ENCODE measurements at regions not wholly inside any gene's neighbourhood (a gene's known extent, or its start where the extent isn't known, plus 50 kb on each side); places are given as distances from the start of the nearest gene placed in this dataset.

DNA sequence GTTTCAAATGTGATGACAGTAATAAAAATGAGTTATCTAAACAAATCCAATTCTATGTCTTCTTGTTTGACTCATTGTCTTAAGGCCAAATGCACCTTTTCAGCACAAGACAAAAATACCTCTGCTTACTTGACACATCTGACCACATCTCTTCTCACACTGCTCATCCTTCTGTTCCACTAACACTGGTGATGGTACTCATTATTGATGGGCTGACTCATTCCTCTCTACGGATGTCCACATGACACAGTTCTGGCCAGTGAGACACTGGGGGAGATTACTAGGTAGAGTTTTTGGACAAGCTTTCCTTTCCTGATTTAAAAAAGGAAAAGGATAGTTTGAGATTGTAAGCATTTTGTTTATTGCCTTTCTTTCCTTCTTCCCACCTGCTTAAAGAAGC lies 410.6 kb upstream of the THRB start:
- in situ Hi-C loops (cut with HindIII; ENCODE audit: low sequenced_read_pairs), result loop anchor here (5.0 kb wide), 1 partner anchor 103 kb away; no protein-coding TSS in a partner anchor

DNA sequence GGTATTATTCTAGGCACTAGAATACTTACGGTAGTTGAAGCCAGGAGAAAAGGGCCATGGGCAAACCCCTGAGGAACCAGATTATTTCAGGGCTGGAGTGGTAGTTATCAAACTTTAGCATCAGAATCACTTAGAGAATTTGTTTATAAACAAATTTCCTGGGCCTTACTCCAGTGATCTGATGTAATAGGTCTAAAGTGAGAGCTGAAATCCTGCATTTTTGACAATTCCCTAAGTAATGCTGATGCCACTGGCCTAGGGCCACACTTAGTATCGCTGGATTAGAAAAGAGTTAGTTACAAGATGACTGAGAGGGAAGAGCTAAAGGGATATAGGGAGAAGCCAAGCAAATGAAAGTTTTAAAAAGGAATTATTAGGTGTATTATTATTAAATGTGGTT lies 412.5 kb upstream of the THRB start:
- in situ Hi-C loops (cut with HindIII; ENCODE audit: low sequenced_read_pairs), result loop anchor here (5.0 kb wide), 1 partner anchor 105 kb away; no protein-coding TSS in a partner anchor

DNA sequence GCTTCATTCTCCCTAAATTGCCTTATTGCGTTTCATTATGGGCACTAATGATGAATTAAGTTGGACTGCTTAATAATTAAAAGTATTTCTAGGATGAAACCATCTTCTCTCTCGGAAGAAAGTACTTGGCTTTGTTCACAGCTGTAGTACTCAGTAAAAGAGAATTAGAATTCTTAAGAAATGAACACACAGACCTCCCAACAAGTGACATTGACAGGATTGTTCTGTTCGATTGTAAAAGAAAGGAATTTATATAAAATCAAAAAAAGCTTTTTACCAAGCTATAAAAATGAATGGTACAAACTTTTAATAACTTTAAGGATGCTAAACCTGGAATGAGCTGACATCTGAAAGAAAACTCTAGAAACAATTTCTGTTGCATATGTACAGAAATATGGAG lies 416.4 kb upstream of the THRB start:
- in situ Hi-C loops (cut with HindIII; ENCODE audit: low sequenced_read_pairs), result no loop called here

- in situ Hi-C loops (cut with HindIII; ENCODE audit: low sequenced_read_pairs), result no loop called here
These were observed 421.0 kb upstream of the THRB start for GRCh38 chr3:24915639-24916038.

DNA sequence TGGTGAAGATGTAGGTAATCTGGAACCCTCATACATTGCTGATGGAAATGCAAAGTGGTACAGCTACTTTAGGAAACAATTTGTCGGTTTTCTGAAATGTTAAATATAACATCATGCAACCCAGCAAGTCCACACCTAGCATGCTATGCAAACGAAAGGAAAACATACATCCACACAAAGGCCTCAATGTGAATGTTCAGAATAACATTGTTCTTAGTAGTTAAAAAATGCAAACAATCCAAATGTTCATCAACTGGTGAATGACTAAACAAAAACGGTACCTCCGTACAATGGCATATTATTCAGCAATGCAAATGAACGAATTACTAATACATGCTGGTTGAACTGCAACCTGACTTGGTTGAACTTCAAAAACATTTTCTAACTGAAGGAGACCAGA lies 423.3 kb upstream of the THRB start:
- in situ Hi-C loops (cut with HindIII; ENCODE audit: low sequenced_read_pairs), result no loop called here

DNA sequence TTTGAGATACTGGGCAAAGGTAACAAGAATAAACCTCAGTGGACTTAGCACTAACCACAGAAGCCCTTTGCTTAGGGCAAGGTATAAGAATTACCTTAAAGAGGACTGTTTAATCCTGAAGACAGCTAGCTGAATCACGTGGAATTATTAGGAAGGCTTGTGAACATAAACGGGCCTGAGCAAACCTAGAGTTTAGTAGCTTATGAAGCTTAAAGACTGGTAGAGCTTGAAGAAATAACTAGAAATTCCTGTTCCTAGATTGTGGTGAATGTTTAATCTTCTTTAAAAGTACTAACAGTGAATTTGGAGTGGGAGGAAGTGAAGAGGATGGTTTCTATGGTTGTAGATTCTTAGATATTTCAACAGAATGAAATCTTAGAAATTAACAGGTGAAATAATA lies 428.9 kb upstream of the THRB start:
- in situ Hi-C loops (cut with HindIII; ENCODE audit: low sequenced_read_pairs), result loop anchor here (5.0 kb wide), 1 partner anchor 49 kb away; no protein-coding TSS in a partner anchor

DNA sequence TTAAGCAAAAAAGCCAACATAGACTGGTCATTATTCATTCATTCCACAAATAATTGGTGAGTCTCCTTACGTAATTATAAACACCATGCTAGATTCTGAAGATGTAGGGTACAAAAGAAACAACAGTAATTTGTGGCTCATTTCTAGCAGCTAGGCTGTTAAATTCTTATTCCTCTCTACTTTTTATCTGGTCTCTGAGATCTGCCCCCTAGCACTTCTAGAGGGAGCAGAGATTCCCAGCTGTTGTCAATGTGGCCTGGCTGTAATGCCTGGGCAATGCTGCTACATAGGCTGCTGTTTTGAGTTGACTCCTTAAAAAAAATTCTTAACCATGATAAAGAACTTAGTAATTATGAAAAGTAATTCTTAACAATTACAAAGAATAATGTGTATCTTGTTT lies 434.9 kb upstream of the THRB start:
- in situ Hi-C loops (cut with HindIII; ENCODE audit: low sequenced_read_pairs), result no loop called here

DNA sequence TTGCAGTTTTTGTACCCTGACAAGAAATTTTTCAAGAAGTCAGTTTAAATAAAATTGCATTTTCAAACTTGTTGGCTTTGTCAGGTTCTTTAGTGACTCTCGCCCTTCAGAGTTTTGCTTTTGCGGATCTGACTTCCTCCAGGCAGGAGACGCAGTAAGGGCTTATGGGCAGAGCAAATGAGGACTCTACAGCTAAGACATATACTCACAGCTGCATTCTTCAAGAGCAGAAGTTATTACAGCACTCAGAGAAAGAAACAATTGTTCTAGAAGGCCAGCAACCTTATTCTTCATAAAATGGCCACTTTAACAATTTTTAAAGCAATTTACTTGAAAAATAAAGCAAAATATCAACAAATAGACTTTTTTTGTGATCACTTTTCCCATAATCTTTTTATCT lies 438.8 kb upstream of the THRB start:
- in situ Hi-C loops (cut with HindIII; ENCODE audit: low sequenced_read_pairs), result no loop called here

- in situ Hi-C loops (cut with HindIII; ENCODE audit: low sequenced_read_pairs), result no loop called here
These were observed 441.9 kb upstream of the THRB start for GRCh38 chr3:24936574-24936973.

DNA sequence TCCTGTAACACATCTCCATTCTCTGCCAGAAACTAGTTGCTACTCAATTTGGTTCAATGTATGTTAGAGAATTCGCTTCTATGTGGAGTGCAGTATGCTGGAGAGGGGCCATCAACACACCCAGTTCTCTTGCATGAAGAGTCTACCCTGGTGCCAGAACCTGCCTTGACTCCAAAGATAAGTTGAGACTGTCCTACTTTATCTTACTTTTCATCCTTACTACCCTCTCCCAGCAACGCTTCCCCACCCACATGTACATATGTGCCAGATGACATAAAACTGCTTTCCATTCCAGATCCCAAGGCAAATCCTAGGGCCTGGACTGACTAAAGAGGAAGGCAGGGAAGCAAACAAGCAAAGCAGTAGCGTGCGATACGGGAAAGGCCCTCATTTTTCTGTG lies 442.6 kb upstream of the THRB start:
- in situ Hi-C loops (cut with HindIII; ENCODE audit: low sequenced_read_pairs), result no loop called here

GRCh38 chr3:24937780-24938179 lies 443.1 kb upstream of the THRB start:
- in situ Hi-C loops (cut with HindIII; ENCODE audit: low sequenced_read_pairs), result no loop called here

- in situ Hi-C loops (cut with HindIII; ENCODE audit: low sequenced_read_pairs), result no loop called here
These were observed 449.3 kb upstream of the THRB start for GRCh38 chr3:24943961-24944360.

GRCh38 chr3:24944805-24945520 lies 450.3 kb upstream of the THRB start:
- in situ Hi-C loops (cut with HindIII; ENCODE audit: low sequenced_read_pairs), result no loop called here

DNA sequence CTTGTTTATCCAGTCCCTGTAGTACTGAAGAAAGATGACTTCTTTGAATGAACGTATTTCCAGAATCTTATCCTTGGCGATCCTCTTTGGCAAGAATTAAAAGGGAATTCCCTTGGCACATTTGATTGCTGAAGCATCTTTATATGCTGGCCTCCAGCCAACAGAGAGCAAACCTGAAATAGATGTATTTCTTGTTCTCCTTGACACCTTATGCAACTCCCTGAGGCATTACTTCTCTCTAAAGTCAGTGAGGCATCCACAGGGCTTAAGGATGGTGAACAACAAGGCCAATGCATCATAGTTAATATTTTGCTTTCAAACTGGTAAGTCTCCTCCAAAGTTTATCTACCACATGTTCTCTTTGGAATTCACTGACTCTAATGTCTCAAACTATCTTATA lies 450.9 kb upstream of the THRB start:
- in situ Hi-C loops (cut with HindIII; ENCODE audit: low sequenced_read_pairs), result no loop called here

GRCh38 chr3:24947103-24947502 lies 452.5 kb upstream of the THRB start:
- in situ Hi-C loops (cut with HindIII; ENCODE audit: low sequenced_read_pairs), result no loop called here

- in situ Hi-C loops (cut with HindIII; ENCODE audit: low sequenced_read_pairs), result loop anchor here (5.0 kb wide), 1 partner anchor 106 kb away; no protein-coding TSS in a partner anchor
These were observed 456.5 kb upstream of the THRB start for GRCh38 chr3:24951180-24951579.

GRCh38 chr3:24952388-24952787 lies 457.7 kb upstream of the THRB start:
- in situ Hi-C loops (cut with HindIII; ENCODE audit: low sequenced_read_pairs), result loop anchor here (5.0 kb wide), 1 partner anchor 105 kb away; no protein-coding TSS in a partner anchor

- in situ Hi-C loops (cut with HindIII; ENCODE audit: low sequenced_read_pairs), result loop anchor here (5.0 kb wide), 1 partner anchor 104 kb away; no protein-coding TSS in a partner anchor
These were observed 458.6 kb upstream of the THRB start for GRCh38 chr3:24953060-24953771.

GRCh38 chr3:24956613-24957012 lies 462.0 kb upstream of the THRB start:
- in situ Hi-C loops (cut with HindIII; ENCODE audit: low sequenced_read_pairs), result no loop called here

GRCh38 chr3:24958271-24958670 lies 463.6 kb upstream of the THRB start:
- in situ Hi-C loops (cut with HindIII; ENCODE audit: low sequenced_read_pairs), result no loop called here

DNA sequence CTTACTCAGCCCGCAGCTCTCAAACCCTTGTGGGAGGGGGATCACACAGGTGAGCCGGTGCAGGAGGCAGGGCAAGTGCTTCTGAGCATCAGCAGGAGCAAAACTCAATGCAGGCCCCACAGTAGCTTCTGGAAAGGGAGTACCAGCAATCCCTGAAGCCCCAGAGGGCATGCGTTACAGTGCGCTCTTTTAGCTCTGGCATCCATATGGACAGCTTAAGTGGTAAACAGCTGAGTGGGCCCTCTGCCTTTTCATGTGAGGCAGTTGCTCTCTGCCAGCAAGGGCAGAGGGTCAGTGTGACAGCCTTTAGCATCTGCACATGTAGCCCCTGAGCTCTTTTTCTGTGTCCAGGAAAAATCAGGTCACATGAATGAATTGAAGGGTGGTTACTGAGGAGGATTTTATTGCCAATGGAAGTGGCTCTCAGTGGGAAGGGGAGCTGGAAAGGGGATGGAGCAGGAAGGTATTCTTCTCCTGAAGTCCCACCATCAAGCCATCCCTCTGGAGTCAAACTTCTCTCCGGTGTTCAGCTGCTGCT lies 464.3 kb upstream of the THRB start:
- in situ Hi-C loops (cut with HindIII; ENCODE audit: low sequenced_read_pairs), result no loop called here

Measured in endothelial cell of hepatic sinusoid (primary cell).